ENCODE measurements at regions not wholly inside any gene's neighbourhood (a gene's known extent, or its start where the extent isn't known, plus 50 kb on each side); places are given as distances from the start of the nearest gene placed in this dataset.

DNA sequence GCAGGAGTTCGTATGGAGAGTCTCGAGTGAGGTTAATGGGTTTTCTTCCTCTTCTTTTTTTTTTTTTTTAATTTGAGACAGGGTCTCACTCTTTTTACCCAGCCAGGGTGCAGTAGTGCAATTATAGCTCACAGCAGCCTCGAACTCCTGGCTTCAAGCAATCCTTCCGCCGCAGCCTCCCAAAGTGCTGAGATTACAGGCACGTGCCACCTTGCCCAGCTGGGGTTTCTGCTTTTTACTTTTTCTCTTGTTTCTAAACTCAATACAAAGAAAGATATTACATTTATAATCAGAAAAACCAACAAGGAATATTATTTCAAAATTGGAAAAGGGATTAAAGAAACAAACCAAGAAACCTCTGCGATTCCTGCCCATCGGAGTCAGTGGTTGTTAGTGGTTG is 175.9 kb downstream of the SEC14L1 start:
- DNase-seq (ENCODE audit: low spot score), result no peak
- ChIA-PET CTCF (interaction anchor here (0.9 kb wide), 1 partner anchor 18 kb away, joined by 5 read pairs; no protein-coding TSS in a partner anchor), POLR2A (ENCODE audit: low non-redundant PET) (no interaction called here)
- TF ChIP-seq CTCF (conservative IDR thresholded peaks at IDR 0.05; ENCODE audit: low read depth), result no peak
- peak overlapping the region; percentile 100 for H3K27ac ChIP-seq

GRCh38 chr17:77317091-77317750 is 176.5 kb downstream of the SEC14L1 start:
- ChIA-PET POLR2A (ENCODE audit: low non-redundant PET) (no interaction called here), CTCF (interaction anchor here (0.9 kb wide), 1 partner anchor 19 kb away, joined by 5 read pairs; no protein-coding TSS in a partner anchor)
- no peak for DNase-seq (ENCODE audit: low spot score)

GRCh38 chr17:77318021-77318420 is 177.3 kb downstream of the SEC14L1 start:
- no peak for DNase-seq (ENCODE audit: low spot score)
- CTCF ChIA-PET, result no interaction called here
- TF ChIP-seq CTCF (conservative IDR thresholded peaks at IDR 0.05; ENCODE audit: low read depth), result no peak
- H3K27ac ChIP-seq, result peak overlapping the region; percentile 100
- POLR2A ChIA-PET (ENCODE audit: low non-redundant PET), result no interaction called here

More at GRCh38 chr17:77317091-77317750, 176.5 kb downstream of the SEC14L1 start:
- peak overlapping the region; percentile 100 for H3K27ac ChIP-seq
- no peak for TF ChIP-seq CTCF (conservative IDR thresholded peaks at IDR 0.05; ENCODE audit: low read depth)

GRCh38 chr17:77318491-77319210 is 177.9 kb downstream of the SEC14L1 start:
- CTCF ChIA-PET, result interaction anchor here (0.5 to 0.7 kb wide), 2 partner anchors 64 to 264 kb away, joined by 5 read pairs; no protein-coding TSS in a partner anchor
- POLR2A ChIA-PET (ENCODE audit: low non-redundant PET), result no interaction called here
- DNase-seq (ENCODE audit: low spot score), result no peak
- no peak for TF ChIP-seq CTCF (conservative IDR thresholded peaks at IDR 0.05; ENCODE audit: low read depth)
- peak overlapping the region; percentile 100 for H3K27ac ChIP-seq

GRCh38 chr17:77319211-77320043 is 178.7 kb downstream of the SEC14L1 start:
- no peak for TF ChIP-seq CTCF (conservative IDR thresholded peaks at IDR 0.05; ENCODE audit: low read depth)
- peak overlapping the region; percentile 100 for H3K27ac ChIP-seq
- ChIA-PET CTCF (interaction anchor here (0.5 to 0.7 kb wide), 2 partner anchors 65 to 265 kb away, joined by 5 read pairs; no protein-coding TSS in a partner anchor), POLR2A (ENCODE audit: low non-redundant PET) (no interaction called here)
- peak; percentile 74 for DNase-seq (ENCODE audit: low spot score)

- TF ChIP-seq CTCF (conservative IDR thresholded peaks at IDR 0.05; ENCODE audit: low read depth), result no peak
- H3K27ac ChIP-seq, result peak overlapping the region; percentile 100
- no peak for DNase-seq (ENCODE audit: low spot score)
- ChIA-PET POLR2A (ENCODE audit: low non-redundant PET) (no interaction called here), CTCF (no interaction called here)
Measured at GRCh38 chr17:77320044-77320440, 179.3 kb downstream of the SEC14L1 start.
